ENCODE measurements at regions not wholly inside any gene's neighbourhood (a gene's known extent, or its start where the extent isn't known, plus 50 kb on each side); places are given as distances from the start of the nearest gene placed in this dataset.

GRCh38 chr5:83802686-83803085, 82.0 kb upstream of the HAPLN1 start:
- TF ChIP-seq CTCF (IDR thresholded peaks at IDR 0.05; ENCODE audit: insufficient read depth, low read length) (no peak), POLR2AphosphoS5 (IDR thresholded peaks at IDR 0.05; ENCODE audit: low read depth) (no peak), REST (IDR thresholded peaks at IDR 0.05; ENCODE audit: insufficient replicate concordance, low read depth) (no peak)
